Esophagus (tissue), 2 donors: ENCODE measurements at regions not wholly inside any gene's neighbourhood (a gene's known extent, or its start where the extent isn't known, plus 50 kb on each side); places are given as distances from the start of the nearest gene placed in this dataset.

Experiments
- H3K27ac ChIP-seq, 2 donors: one replicate each; pipeline ENCODE4 v1.5.1; 2013; ENCODE audit warnings: low read depth in 2 of 2, mild to moderate bottlenecking in 2 of 2, inconsistent platforms in 1 of 2, low read length in 1 of 2, moderate library complexity in 1 of 2
- H3K27me3 ChIP-seq, 2 donors: one replicate each; pipeline ENCODE4 v1.6.1; 2013; ENCODE audit warnings: low read length in 2 of 2, control low read depth in 1 of 2, mild to moderate bottlenecking in 1 of 2; ENCODE audit not compliant: insufficient read depth in 2 of 2, control insufficient read depth in 1 of 2
- H3K36me3 ChIP-seq, 2 donors: one replicate each; pipeline ENCODE4 v1.6.1; 2013; ENCODE audit warnings: low read length in 1 of 2; ENCODE audit not compliant: control insufficient read depth in 2 of 2, insufficient read depth in 2 of 2
- H3K4me1 ChIP-seq, 2 donors: one replicate each; pipeline ENCODE4 v1.6.1; 2013; ENCODE audit warnings: low read length in 1 of 2; ENCODE audit not compliant: control insufficient read depth in 2 of 2, insufficient read depth in 2 of 2
- H3K4me3 ChIP-seq, 2 donors: one replicate each; pipeline ENCODE4 v1.5.1; 2013; ENCODE audit warnings: low read length in 2 of 2, mild to moderate bottlenecking in 2 of 2, low read depth in 1 of 2, moderate library complexity in 1 of 2
- H3K9me3 ChIP-seq, 2 donors: one replicate each; pipeline ENCODE4 v1.6.1; 2013; ENCODE audit warnings: mild to moderate bottlenecking in 2 of 2, low read depth in 1 of 2, low read length in 1 of 2, moderate library complexity in 1 of 2; ENCODE audit not compliant: control insufficient read depth in 2 of 2, insufficient read depth in 1 of 2
- WGBS, 2 donors: extraction: QIAGEN DNeasy Blood & Tissue Kit; methylation state at CpG; one replicate each; pipeline ENCODE4 v1.1.7; 2013; 5-methylcytosine and 5-hydroxymethylcytosine counted together
- donor health status: healthy with polysubstance abuse.
- donor health status: Bipolar disorder and iron deficiency.

- H3K27me3 ChIP-seq = no peaks in the 10 kb centered on the region
- no peak overlapping the region for H3K4me3 ChIP-seq
- 60 to 64% methylated on average over 11 of the region's 11 CpGs for WGBS, 2 donors
- no peaks in the 10 kb centered on the region for H3K9me3 ChIP-seq
- H3K36me3 ChIP-seq = no peaks in the 10 kb centered on the region
- H3K4me1 ChIP-seq = peaks cover 0 to 3% of the 10 kb centered on the region in 2 donors
- H3K27ac ChIP-seq = no peak overlapping the region
Measured at GRCh38 chr7:133470-133869, 58.9 kb upstream of the FAM20C start.

GRCh38 chr7:134029-134428 lies 58.3 kb upstream of the FAM20C start:
- Histone ChIP-seq H3K27me3 (no peaks in the 10 kb centered on the region), H3K4me3 (no peak overlapping the region), H3K27ac (no peak overlapping the region), H3K9me3 (no peaks in the 10 kb centered on the region), H3K36me3 (no peaks in the 10 kb centered on the region), H3K4me1 (peaks cover 0 to 3% of the 10 kb centered on the region in 2 donors)
- 79 to 82% methylated on average over 15 of the region's 15 CpGs for WGBS, 2 donors

- WGBS, 2 donors = 84 to 88% methylated on average over 21 of the region's 21 CpGs
- Histone ChIP-seq H3K4me1 (no peaks in the 10 kb centered on the region), H3K9me3 (no peaks in the 10 kb centered on the region), H3K27ac (no peak overlapping the region), H3K27me3 (no peaks in the 10 kb centered on the region), H3K4me3 (no peak overlapping the region), H3K36me3 (no peaks in the 10 kb centered on the region)
Measured at GRCh38 chr7:134561-135256, 57.7 kb upstream of the FAM20C start.

- Histone ChIP-seq H3K4me3 (no peak overlapping the region), H3K27me3 (no peaks in the 10 kb centered on the region), H3K4me1 (no peaks in the 10 kb centered on the region), H3K36me3 (no peaks in the 10 kb centered on the region), H3K27ac (no peak overlapping the region), H3K9me3 (no peaks in the 10 kb centered on the region)
- 84 to 86% methylated on average over 7 of the region's 7 CpGs for WGBS, 2 donors
Measured at GRCh38 chr7:135257-135653, 57.1 kb upstream of the FAM20C start.

- no peaks in the 10 kb centered on the region for H3K4me1 ChIP-seq
- H3K27me3 ChIP-seq = no peaks in the 10 kb centered on the region
- no peaks in the 10 kb centered on the region for H3K36me3 ChIP-seq
- H3K4me3 ChIP-seq = no peak overlapping the region
- H3K27ac ChIP-seq = no peak overlapping the region
- 85 to 88% methylated on average over 12 of the region's 12 CpGs for WGBS, 2 donors
- no peaks in the 10 kb centered on the region for H3K9me3 ChIP-seq
Measured at GRCh38 chr7:135731-136645, 56.4 kb upstream of the FAM20C start.

- no peak overlapping the region for H3K4me3 ChIP-seq
- H3K4me1 ChIP-seq = no peaks in the 10 kb centered on the region
- no peaks in the 10 kb centered on the region for H3K9me3 ChIP-seq
- WGBS, 2 donors = 71 to 74% methylated on average over 14 of the region's 14 CpGs
- no peaks in the 10 kb centered on the region for H3K27me3 ChIP-seq
- H3K36me3 ChIP-seq = no peaks in the 10 kb centered on the region
- no peak overlapping the region for H3K27ac ChIP-seq
Measured at GRCh38 chr7:137094-137891, 55.1 kb upstream of the FAM20C start.

- WGBS, 2 donors = 72 to 74% methylated on average over 6 of the region's 6 CpGs
- Histone ChIP-seq H3K27ac (no peak overlapping the region), H3K27me3 (no peaks in the 10 kb centered on the region), H3K4me1 (no peaks in the 10 kb centered on the region), H3K36me3 (no peaks in the 10 kb centered on the region), H3K9me3 (no peaks in the 10 kb centered on the region), H3K4me3 (no peak overlapping the region)
Measured at GRCh38 chr7:139131-139530, 53.2 kb upstream of the FAM20C start.

GRCh38 chr7:139561-140243 lies 52.7 kb upstream of the FAM20C start:
- Histone ChIP-seq H3K36me3 (no peaks in the 10 kb centered on the region), H3K9me3 (peaks cover 0 to 1% of the 10 kb centered on the region in 2 donors), H3K27ac (no peak overlapping the region), H3K4me3 (no peak overlapping the region), H3K27me3 (no peaks in the 10 kb centered on the region), H3K4me1 (no peaks in the 10 kb centered on the region)
- WGBS, 2 donors = 83 to 86% methylated on average over 21 to 22 of the region's 22 CpGs

GRCh38 chr7:140996-141395 lies 51.4 kb upstream of the FAM20C start:
- peaks cover 0 to 1% of the 10 kb centered on the region in 2 donors for H3K9me3 ChIP-seq
- no peak overlapping the region for H3K4me3 ChIP-seq
- no peaks in the 10 kb centered on the region for H3K36me3 ChIP-seq
- H3K27ac ChIP-seq = no peak overlapping the region
- no peaks in the 10 kb centered on the region for H3K4me1 ChIP-seq
- 74 to 81% methylated on average over 6 of the region's 6 CpGs for WGBS, 2 donors
- no peaks in the 10 kb centered on the region for H3K27me3 ChIP-seq
